HUDEP-2 (cell line): ENCODE measurements at regions not wholly inside any gene's neighbourhood (a gene's known extent, or its start where the extent isn't known, plus 50 kb on each side); places are given as distances from the start of the nearest gene placed in this dataset.

ENCODE experiments used
- DNase-seq, 76 experiments: peaks; one replicate each; lab custom pipeline; 2025; ENCODE audit not compliant: unreplicated experiment in 76 of 76; lab: John Stamatoyannopoulos, UW

GRCh38 chr18:73749304-73749703 lies 398.3 kb downstream of the FBXO15 start:
- DNase-seq = no peak

- no peak for DNase-seq
Observed at GRCh38 chr18:73748731-73749130, 398.9 kb downstream of the FBXO15 start.

GRCh38 chr18:73746101-73746500 lies 401.5 kb downstream of the FBXO15 start:
- DNase-seq = no peak

GRCh38 chr18:73742957-73743356 lies 404.7 kb downstream of the FBXO15 start:
- DNase-seq = no peak

DNA sequence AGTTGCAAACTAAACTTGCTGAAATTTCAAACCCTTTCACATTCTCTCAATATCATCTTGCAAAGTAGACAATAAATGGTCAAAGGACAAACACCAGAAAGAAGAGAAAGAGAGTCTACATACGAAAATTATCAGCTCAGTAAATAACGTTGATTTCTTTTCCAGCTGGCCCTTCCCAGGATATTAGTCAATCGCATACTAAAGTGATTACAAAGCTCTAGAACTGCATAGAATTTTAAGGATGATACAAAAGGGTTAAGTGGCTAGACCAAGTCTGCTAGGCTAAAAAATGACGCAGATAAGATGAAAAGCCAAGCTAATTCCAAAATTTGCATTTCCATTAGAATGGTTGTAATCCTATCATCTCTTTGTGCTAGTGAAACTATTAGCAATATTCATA lies 405.7 kb downstream of the FBXO15 start:
- DNase-seq = no peak

GRCh38 chr18:73739098-73739497 lies 408.5 kb downstream of the FBXO15 start:
- no peak for DNase-seq

DNA sequence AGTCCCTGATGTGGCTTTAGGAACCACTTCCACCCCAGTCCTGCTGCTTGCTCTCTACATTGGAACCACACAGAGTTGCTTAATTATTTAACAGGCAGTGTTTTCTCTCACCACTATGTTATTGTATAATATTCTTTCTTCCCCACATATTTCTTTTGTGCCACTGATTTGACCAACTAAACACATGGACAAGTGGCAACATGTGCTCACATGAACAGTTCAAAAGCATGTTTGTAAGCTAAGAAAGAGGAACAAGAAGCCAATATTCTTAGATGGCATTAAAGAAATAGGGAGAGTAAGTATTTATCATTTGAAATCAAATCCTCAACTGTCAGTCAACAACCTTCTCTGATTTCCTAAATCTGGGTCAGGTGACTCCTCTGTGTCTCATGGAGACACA lies 409.6 kb downstream of the FBXO15 start:
- no peak for DNase-seq

DNA sequence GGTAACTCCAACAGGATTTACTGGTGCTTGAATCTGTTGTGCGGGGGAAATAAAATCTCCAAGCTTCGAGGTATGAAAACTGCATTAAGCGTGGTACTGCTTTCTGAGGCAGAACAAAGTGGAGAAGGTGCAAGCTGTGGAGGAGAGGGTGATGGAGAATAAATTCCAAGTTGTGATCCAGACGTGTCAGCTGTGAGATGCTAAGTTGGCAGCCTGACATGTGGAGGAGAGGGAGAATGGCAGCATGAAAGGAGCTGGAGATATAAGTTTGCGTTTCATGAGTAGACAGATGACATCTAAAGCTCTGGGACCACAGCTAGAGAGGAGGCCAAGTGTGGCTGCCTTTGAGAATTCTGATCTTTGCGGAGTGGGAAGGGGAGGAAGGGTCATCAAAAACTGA lies 411.8 kb downstream of the FBXO15 start:
- DNase-seq = no peak

DNA sequence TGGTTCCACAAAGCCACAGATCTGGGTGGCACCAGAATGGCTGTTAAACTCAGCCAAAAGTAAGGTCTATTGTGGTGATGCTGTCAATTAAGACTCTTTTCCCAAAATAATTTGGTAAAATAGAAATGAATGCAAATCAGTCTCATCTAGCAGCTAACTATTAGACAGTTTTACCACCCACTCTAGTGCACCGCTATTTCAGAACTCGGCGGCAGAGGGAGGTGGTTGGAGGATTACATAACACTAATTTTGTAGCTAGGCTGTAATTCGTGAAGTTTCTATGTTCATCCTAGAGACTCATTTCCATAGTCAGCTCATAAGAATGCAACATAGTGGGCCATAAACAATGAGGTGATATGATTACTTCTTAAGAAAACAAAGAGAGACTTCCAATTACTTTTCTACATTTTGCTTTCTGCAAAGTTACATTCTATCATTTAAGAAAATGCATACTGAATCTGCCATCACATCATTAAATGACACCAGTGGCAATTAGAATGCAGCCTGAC lies 413.8 kb downstream of the FBXO15 start:
- DNase-seq = no peak

DNA sequence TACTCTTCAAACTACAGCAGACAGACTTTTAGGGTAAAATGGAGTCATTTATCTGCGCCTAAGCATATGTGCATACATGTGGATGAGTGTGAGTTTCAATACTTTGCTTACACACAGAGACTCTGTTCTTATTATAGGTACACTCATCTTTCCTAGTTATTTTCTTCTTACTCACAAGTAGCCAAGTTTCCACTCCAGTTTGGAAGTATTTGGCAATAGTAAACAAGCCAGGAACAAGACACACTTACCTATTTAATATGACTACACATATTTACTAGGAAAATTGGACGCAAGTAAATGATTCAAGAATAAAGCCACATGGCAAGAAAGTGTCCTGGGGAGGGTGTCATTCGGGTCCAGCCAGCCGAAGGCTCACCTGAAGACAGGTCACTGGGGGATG lies 414.3 kb downstream of the FBXO15 start:
- no peak for DNase-seq

DNA sequence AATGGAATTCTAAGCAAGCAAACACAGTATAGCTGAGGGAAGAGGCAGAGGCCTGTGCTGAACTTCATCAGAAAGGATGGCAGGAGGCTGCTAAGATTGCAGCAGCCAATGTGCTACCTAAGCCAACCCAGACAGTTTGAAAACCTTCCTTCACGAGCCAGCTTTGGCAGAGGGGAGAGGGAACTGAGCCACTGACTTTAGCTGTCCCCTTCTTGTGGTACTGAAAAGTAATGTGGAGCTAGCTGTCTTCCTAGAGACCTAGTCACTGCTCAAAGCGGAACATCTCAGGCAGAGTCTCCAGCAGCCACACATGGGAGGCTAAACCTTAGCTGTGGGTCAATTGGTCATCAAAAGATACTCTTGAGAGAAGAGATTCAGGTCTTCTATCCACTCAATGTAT lies 419.0 kb downstream of the FBXO15 start:
- DNase-seq = no peak

- no peak for DNase-seq
Observed at GRCh38 chr18:73724958-73725357, 422.7 kb downstream of the FBXO15 start.

- no peak for DNase-seq
Observed at GRCh38 chr18:73719611-73720010, 428.0 kb downstream of the FBXO15 start.

DNA sequence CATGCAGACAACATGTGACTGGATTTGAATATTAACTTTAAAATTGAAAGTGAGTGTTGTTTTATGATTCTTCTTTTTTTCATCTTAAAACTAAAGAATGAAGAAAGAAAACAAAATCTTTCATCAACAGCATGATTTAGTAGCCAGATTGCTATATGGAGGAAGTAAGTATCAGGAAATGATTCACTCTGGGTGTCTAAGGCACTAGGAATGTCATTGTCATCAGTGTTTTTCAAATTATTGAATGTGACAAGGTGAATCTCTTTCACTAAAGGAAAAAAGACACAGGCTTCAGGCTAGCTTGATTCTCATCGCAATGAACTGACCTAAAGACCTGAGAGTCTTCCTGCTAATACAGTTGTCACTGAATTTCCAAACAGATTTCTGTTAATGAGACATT lies 430.1 kb downstream of the FBXO15 start:
- DNase-seq = no peak

GRCh38 chr18:73715210-73715670 lies 432.4 kb downstream of the FBXO15 start:
- DNase-seq = no peak

DNA sequence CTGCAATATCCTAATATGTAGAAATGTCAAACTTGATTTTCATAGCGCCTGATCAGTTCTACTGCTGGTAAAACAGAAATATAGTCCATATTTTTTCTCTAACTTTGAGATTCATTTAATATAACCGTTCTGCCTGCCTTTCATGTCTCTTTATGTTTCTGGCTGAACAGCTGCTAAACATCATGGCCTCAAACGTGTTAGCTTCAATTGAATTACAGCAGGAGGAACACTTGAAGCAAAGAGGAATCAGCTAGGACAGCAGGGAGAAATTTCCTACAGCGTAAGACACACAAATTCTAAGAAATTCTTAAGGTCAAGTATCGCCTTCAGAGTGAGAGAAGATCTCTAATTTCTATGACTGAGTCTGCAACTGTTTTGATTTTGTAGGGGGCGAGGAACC lies 433.2 kb downstream of the FBXO15 start:
- no peak for DNase-seq

DNA sequence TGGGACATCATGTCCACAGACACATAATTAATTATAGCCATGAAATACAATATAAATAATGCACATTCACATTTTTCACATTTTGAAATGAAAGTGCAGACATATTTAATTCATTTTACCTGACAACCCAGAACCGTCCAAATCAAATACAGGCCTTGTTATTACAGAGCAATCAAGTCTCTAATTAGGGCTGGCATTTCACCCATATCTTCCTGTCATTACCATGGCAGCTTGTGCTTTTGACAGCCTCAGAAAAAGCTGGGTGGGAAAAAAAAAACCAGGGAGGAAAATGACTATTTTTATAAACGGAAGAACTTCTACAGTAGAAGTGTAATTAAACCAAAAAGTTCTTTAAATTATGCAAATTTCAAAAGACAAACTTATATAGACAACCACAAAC lies 436.4 kb downstream of the FBXO15 start:
- DNase-seq = no peak

DNA sequence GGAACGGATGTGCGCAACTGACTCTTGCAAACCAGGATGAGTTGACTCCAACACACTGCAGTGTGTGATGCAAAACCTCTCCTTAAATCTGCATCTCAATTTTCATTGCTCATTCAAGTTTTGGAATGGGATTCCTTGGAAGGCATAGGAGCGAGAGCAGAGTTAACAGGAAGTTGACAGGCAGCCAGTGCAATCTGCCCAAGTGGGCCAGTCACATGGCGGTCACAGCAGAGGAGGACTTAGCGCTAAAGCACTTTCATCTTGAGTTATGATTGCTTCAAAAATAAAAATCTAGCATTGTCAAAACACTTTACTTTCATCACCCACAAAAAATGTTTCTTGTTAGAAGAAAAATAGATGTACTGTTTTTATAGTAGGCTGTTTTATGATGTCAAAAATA lies 439.0 kb downstream of the FBXO15 start:
- DNase-seq = no peak

- no peak for DNase-seq
Observed at GRCh38 chr18:73707035-73707434, 440.6 kb downstream of the FBXO15 start.

DNA sequence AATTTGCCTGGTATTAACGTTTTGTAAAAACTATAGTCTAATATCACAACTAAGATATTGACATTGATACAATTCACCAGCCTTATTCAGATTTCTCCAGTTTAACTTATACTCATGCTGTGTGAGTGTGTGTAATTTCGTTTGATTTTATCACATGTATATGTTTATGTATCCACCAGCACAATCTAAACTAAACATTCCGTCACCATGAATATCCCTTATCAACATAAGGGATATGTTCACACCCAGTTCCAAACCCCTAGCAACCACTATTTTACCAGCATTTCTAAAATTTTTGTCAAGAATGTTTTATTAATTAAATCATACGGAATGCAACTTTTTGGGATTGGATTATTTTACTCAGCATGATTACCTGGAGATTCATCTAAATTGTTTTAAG lies 450.3 kb downstream of the FBXO15 start:
- DNase-seq = no peak

DNA sequence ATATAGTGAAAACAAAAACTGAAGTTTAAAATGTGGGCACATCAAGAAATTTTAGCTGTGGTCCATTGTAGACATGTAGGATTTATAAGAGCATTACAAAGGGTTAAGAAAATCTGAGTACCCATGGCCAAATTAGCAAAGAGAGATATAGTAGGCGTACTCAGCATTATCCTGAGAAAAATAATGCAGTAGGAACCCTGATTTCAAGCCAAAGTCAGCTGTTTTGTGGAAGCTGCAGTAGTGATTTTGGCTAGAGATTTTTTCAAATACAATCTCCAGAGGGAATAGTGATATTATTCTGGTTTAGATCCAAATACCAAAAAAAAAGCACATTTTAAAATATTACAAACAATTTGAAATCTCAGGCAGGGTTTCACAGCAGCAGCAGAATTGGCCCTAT lies 450.9 kb downstream of the FBXO15 start:
- no peak for DNase-seq

- DNase-seq = no peak
Observed at GRCh38 chr18:73696171-73696570, 451.5 kb downstream of the FBXO15 start.

- no peak for DNase-seq
Observed at GRCh38 chr18:73693091-73693490, 454.5 kb downstream of the FBXO15 start.
